Cardiac muscle cell (in vitro differentiated cells and primary cell): ENCODE measurements at regions not wholly inside any gene's neighbourhood (a gene's known extent, or its start where the extent isn't known, plus 50 kb on each side); places are given as distances from the start of the nearest gene placed in this dataset.

ENCODE experiments used
- DNase-seq, 2 donors: peaks; one replicate each; pipeline versions ENCODE4 v3.0.0 to v3.0.0-alpha.2; 2010 to 2017; ENCODE audit warnings: low read depth in 1 of 2, low spot score in 1 of 2
- H3K27ac ChIP-seq: fragments of 200-600 bp; sonication (generic); 2 replicates; pipeline ENCODE4 v1.5.1; 2016
- H3K27me3 ChIP-seq: fragments of 200-600 bp; sonication (generic); 2 replicates; pipeline ENCODE4 v1.6.0; 2016; ENCODE audit warnings: control low read depth
- H3K36me3 ChIP-seq: fragments of 200-600 bp; sonication (generic); 2 replicates; pipeline ENCODE4 v1.5.1; 2016; ENCODE audit warnings: control low read depth
- H3K4me1 ChIP-seq: fragments of 200-600 bp; sonication (generic); 2 replicates; pipeline ENCODE4 v1.8.1; 2017; ENCODE audit warnings: low read depth, mild to moderate bottlenecking, mixed run types
- H3K4me3 ChIP-seq: fragments of 200-600 bp; sonication (generic); 2 replicates; pipeline ENCODE4 v1.5.1; 2016; ENCODE audit warnings: mild to moderate bottlenecking
- H3K9me3 ChIP-seq: fragments of 200-600 bp; sonication (generic); 2 replicates; pipeline ENCODE4 v1.5.1; 2017; ENCODE audit warnings: low read depth, mild to moderate bottlenecking, control low read depth
- TF ChIP-seq, protein P1 (sequence below): IDR thresholded peaks from 2 replicates; pipeline ENCODE4 v1.5.1; 2012; ENCODE audit warnings: low read depth, mild to moderate bottlenecking, low read length

DNA sequence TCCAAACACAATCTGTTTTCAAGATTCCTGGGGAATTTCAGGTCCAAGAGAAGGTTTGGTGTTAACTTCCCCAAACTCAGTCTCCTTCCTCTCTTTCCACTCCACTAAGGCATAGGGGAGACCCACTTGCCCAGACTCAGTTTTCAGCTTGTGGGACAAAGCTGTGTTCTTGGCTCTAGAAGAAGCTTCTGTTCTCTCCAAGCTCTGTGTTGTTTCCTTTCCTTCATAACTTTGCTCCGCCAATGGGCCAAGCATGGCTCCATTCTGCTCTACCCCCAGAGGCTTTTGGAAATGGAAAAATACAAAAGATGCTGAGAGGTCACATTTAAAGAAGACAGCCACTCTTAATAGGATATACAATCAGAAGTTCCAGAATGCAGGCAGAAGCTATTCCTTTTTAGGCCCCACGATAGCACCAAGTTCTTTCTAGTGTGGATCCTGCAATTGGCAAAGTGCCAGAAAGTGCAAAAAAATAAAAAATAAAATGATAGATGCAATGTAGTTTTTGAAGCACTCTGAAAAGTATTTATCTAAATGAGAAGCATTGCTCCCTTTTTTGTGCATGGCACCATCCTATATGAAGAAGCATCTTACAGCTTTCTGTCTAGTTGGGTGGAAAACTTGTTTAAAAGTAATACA lies 510.1 kb downstream of the TXNL1 start:
- no peaks in the 10 kb centered on the region for H3K9me3 ChIP-seq
- no peaks in the 10 kb centered on the region for H3K27me3 ChIP-seq

DNA sequence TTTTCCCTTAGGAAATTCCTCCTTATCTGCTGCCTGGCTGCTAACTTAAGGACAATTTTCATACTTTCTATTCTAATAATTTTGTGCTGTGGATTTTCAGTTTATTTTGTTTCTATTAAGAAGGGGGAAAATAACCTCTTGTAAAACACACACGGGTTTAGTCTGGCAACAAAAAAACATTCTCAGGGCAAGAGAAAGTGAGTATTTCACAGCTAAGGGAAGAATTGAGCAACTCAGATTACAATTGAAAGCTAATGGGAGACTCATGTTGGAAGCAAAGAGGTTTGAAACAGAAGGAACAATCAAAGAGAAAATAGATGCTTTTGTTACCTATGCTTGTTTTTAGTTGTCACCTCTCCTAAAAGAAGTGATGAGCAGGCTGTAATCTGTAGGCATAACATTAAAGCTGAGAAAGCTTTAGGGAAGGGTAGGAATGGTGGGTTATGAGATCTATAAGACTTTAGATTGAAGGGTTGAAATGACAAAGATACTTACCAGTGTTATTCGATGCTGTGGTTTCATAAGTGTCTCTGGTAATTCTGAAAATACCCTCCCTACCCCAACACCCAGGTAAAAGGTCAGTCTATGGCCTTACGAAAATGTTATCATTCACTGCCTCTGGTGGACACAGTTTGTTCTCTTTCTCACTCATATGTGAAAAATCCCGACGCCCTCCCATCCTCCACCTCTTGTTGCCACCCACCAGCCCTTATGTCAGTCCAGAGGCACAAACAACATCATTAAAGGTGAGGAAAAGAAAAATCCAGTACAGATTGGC lies 510.9 kb downstream of the TXNL1 start:
- DNase-seq, result peak in 1 of 2 donors; percentile 43
- H3K27ac ChIP-seq, result no peak overlapping the region
- no peak overlapping the region for H3K4me3 ChIP-seq
- no peaks in the 10 kb centered on the region for H3K4me1 ChIP-seq
- no peaks in the 10 kb centered on the region for H3K27me3 ChIP-seq
- TF ChIP-seq, protein P1, sequence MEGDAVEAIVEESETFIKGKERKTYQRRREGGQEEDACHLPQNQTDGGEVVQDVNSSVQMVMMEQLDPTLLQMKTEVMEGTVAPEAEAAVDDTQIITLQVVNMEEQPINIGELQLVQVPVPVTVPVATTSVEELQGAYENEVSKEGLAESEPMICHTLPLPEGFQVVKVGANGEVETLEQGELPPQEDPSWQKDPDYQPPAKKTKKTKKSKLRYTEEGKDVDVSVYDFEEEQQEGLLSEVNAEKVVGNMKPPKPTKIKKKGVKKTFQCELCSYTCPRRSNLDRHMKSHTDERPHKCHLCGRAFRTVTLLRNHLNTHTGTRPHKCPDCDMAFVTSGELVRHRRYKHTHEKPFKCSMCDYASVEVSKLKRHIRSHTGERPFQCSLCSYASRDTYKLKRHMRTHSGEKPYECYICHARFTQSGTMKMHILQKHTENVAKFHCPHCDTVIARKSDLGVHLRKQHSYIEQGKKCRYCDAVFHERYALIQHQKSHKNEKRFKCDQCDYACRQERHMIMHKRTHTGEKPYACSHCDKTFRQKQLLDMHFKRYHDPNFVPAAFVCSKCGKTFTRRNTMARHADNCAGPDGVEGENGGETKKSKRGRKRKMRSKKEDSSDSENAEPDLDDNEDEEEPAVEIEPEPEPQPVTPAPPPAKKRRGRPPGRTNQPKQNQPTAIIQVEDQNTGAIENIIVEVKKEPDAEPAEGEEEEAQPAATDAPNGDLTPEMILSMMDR, result no peak
- no peaks in the 10 kb centered on the region for H3K36me3 ChIP-seq
- no peaks in the 10 kb centered on the region for H3K9me3 ChIP-seq

More for the DNA sequence above, 510.1 kb downstream of the TXNL1 start:
- Histone ChIP-seq H3K27ac (no peak overlapping the region), H3K4me1 (no peaks in the 10 kb centered on the region), H3K36me3 (no peaks in the 10 kb centered on the region), H3K4me3 (no peak overlapping the region)
- TF ChIP-seq, protein P1, result no peak
- DNase-seq, result no peak

DNA sequence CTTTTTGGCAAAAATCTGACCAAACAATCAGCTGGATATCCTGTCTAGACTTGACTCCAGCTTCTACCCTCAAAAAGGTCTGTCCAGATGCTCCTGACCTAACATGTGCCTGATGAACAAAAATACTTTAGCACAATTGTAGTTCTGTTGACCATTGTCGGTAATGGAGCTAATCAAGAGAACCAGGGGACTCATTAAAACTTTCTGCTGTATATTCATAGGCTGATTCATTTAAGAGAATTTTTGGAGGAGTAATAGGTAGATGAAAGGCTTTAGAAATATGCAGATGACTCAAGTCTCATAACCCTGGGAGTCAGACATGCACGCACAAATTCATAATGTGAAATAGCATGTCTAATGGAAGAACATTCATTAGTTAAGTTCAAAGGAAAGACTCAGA lies 514.2 kb downstream of the TXNL1 start:
- TF ChIP-seq, protein P1, result no peak
- no peaks in the 10 kb centered on the region for H3K27me3 ChIP-seq
- H3K27ac ChIP-seq, result no peak overlapping the region
- H3K4me1 ChIP-seq, result no peaks in the 10 kb centered on the region
- H3K36me3 ChIP-seq, result no peaks in the 10 kb centered on the region
- no peak overlapping the region for H3K4me3 ChIP-seq
- no peaks in the 10 kb centered on the region for H3K9me3 ChIP-seq
- DNase-seq, result peak in 1 of 2 donors; percentile 23

DNA sequence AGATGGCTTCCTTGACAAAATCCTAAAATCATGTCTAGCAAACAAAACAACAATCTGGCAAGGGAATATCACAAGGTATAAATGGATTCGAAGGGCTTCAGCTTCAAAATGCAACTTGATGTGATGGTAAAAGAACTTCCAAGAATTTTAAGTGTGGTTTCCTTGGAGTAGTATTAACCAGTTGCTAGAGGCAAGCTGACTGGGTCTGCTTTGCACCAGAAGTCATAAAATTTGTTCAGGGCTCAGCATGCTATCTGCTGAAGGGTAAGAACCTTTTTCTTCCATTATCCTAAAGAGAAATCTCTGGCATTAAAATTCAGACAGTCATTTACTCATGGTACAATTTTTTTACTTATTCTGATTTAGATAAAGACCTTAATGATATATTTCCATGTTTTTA lies 516.7 kb downstream of the TXNL1 start:
- H3K27me3 ChIP-seq, result no peaks in the 10 kb centered on the region
- H3K9me3 ChIP-seq, result no peaks in the 10 kb centered on the region
- peaks cover under 1% of the 10 kb centered on the region for H3K4me1 ChIP-seq
- no peak for DNase-seq
- no peaks in the 10 kb centered on the region for H3K36me3 ChIP-seq
- H3K27ac ChIP-seq, result no peak overlapping the region
- TF ChIP-seq, protein P1, result no peak
- no peak overlapping the region for H3K4me3 ChIP-seq

DNA sequence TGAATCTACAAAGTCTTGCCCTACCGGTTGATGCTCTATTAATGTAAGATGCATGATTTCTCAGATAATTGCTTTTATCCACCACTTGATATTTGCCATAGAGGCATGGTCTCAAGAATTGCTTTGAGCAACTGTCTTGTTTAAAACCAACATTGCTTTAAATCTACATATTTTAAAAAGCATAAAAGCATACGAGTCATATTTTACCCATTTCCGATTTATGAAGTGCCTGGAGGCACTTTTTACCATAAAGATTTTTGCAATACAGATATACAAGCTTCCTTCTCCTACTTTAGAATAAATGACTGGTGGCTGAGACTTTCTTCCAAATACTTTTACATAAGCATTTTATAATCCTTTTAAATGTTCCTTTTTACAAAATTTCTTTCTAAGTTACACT lies 517.6 kb downstream of the TXNL1 start:
- Histone ChIP-seq H3K4me1 (peaks cover 4% of the 10 kb centered on the region), H3K36me3 (no peaks in the 10 kb centered on the region), H3K27ac (no peak overlapping the region), H3K9me3 (no peaks in the 10 kb centered on the region), H3K4me3 (no peak overlapping the region), H3K27me3 (no peaks in the 10 kb centered on the region)
- TF ChIP-seq, protein P1, result no peak
- no peak for DNase-seq
